DND-41 (cell line): ENCODE measurements at regions not wholly inside any gene's neighbourhood (a gene's known extent, or its start where the extent isn't known, plus 50 kb on each side); places are given as distances from the start of the nearest gene placed in this dataset.
"Not testable (repeated sequence)": the region's sequence is repeated elsewhere in the genome, so short reads cannot be mapped to it uniquely, and the experiment has no call there.

ENCODE experiments used
- ATAC-seq: fragments of 200-7000 bp; cut with Tn5 transposase; 3 replicates; pipeline ENCODE4 v1.9.1; 2021; ENCODE audit warnings: low read depth; ENCODE audit not compliant: insufficient read depth
- DNase-seq: peaks from one replicate; pipeline ENCODE4 v3.0.0-alpha.2; 2020
- H2AFZ ChIP-seq: 2 replicates; pipeline ENCODE4 v1.6.0; 2012; ENCODE audit warnings: low read depth, low read length
- H3K27ac ChIP-seq: 2 replicates; pipeline ENCODE4 v1.5.1; 2012; ENCODE audit warnings: low read length, inconsistent platforms
- H3K27me3 ChIP-seq: fragments of 200-600 bp; sonication (generic); 2 replicates; pipeline ENCODE4 v1.6.0; 2012; ENCODE audit warnings: low read length, mild to moderate bottlenecking, inconsistent platforms; ENCODE audit not compliant: insufficient read depth, poor library complexity
- H3K36me3 ChIP-seq: 2 replicates; pipeline ENCODE4 v1.5.1; 2012; ENCODE audit warnings: low read length, inconsistent platforms; ENCODE audit not compliant: insufficient read depth
- H3K4me1 ChIP-seq: 2 replicates; pipeline ENCODE4 v1.5.1; 2012; ENCODE audit warnings: mild to moderate bottlenecking, low read length; ENCODE audit not compliant: insufficient read depth
- H3K4me2 ChIP-seq: 2 replicates; pipeline ENCODE4 v1.6.0; 2012; ENCODE audit warnings: mild to moderate bottlenecking, moderate library complexity, low read length, inconsistent platforms; ENCODE audit not compliant: insufficient read depth
- H3K4me3 ChIP-seq, 2 experiments: fragments of 200-600 bp in 1 of 2; shearing (Covaris generic) in 1 of 2; 2 replicates each; pipeline ENCODE4 v1.5.1; 2012 to 2016; ENCODE audit warnings: inconsistent platforms in 2 of 2, low read length in 2 of 2, mild to moderate bottlenecking in 2 of 2, low read depth in 1 of 2, moderate library complexity in 1 of 2
- H3K79me2 ChIP-seq: 2 replicates; pipeline ENCODE4 v1.6.0; 2012; ENCODE audit warnings: low read length, inconsistent platforms; ENCODE audit not compliant: insufficient read depth
- H3K9ac ChIP-seq: 2 replicates; pipeline ENCODE4 v1.6.0; 2012; ENCODE audit warnings: low read depth, mild to moderate bottlenecking, inconsistent platforms, low read length, moderate library complexity
- H3K9me3 ChIP-seq: 2 replicates; pipeline ENCODE4 v1.5.1; 2012; ENCODE audit warnings: low read length, moderate library complexity, mild to moderate bottlenecking, inconsistent platforms; ENCODE audit not compliant: insufficient read depth, severe bottlenecking
- H4K20me1 ChIP-seq: 2 replicates; pipeline ENCODE4 v1.6.0; 2012; ENCODE audit warnings: low read length; ENCODE audit not compliant: insufficient read depth
- CTCF ChIP-seq: IDR thresholded peaks from 2 replicates; pipeline ENCODE4 v1.5.1; 2012; ENCODE audit warnings: borderline replicate concordance, low read length, moderate library complexity, mild to moderate bottlenecking; ENCODE audit not compliant: poor library complexity, severe bottlenecking; ENCODE audit errors: extremely low read depth
- EZH2 ChIP-seq: IDR thresholded peaks from 3 replicates; pipeline ENCODE4 v1.6.1; 2012; ENCODE audit warnings: borderline replicate concordance, low read depth, mild to moderate bottlenecking, moderate library complexity, low read length, inconsistent platforms; ENCODE audit not compliant: severe bottlenecking

DNA sequence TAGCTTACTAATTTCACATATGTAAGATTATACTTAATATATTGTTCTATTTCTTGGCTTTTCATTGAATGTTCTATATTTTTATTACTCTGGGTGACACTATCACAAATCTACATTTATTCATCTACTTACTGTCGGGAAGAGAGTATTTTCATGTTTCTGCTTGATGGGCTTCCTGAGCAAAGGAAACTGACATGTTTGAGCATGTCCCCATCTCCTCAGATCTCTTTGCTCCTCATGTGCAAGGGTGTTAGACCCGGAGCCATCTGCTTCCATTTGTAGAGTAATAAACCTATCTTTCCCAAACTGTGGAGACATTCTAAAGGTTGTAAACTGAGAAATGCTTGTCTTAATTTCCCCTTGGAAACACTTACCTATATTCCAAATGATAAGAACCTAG is 103.5 kb downstream of the LSMEM1 start:
- H3K27ac ChIP-seq: no peak overlapping the region
- no peak overlapping the region for H3K4me2 ChIP-seq
- no peaks in the 10 kb centered on the region for H3K79me2 ChIP-seq
- H3K36me3 ChIP-seq: no peaks in the 10 kb centered on the region
- H3K9me3 ChIP-seq: no peaks in the 10 kb centered on the region
- no peak overlapping the region for H2AFZ ChIP-seq
- H3K4me3 ChIP-seq: no peak overlapping the region
- H3K4me1 ChIP-seq: no peaks in the 10 kb centered on the region
- no peak overlapping the region for H3K9ac ChIP-seq
- no peak for ATAC-seq
- TF ChIP-seq EZH2: no peak
- TF ChIP-seq CTCF: no peak
- peaks cover 14% of the 10 kb centered on the region for H3K27me3 ChIP-seq
- no peaks in the 10 kb centered on the region for H4K20me1 ChIP-seq
- no peak for DNase-seq

DNA sequence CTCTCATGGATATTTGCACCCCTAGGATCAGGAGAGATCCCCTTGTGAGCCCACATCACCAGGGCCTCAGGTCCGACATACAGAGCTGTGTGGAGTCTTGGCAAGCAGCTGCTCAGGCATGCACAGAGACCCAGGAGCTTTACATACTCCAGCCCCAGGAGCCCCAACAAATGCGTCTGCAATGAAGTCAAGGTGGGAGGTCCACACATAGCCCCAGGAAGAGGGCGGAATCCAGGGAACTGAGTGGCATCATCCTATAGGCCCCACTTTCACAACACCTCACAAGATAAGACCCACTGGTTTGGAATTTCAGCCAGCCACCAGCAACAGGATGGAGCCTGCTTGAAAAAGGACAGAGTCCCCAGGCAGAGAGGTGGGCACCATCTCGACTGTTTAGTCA is 106.7 kb downstream of the LSMEM1 start:
- TF ChIP-seq CTCF (no peak), EZH2 (no peak)
- Histone ChIP-seq H3K36me3 (no peaks in the 10 kb centered on the region), H4K20me1 (no peaks in the 10 kb centered on the region), H3K27ac (no peak overlapping the region), H3K4me3 (no peak overlapping the region), H3K4me2 (no peak overlapping the region), H3K79me2 (no peaks in the 10 kb centered on the region), H3K4me1 (no peaks in the 10 kb centered on the region), H3K9ac (no peak overlapping the region), H3K27me3 (peaks cover 9% of the 10 kb centered on the region), H2AFZ (no peak overlapping the region), H3K9me3 (no peaks in the 10 kb centered on the region)
- ATAC-seq: no peak
- DNase-seq: no peak

DNA sequence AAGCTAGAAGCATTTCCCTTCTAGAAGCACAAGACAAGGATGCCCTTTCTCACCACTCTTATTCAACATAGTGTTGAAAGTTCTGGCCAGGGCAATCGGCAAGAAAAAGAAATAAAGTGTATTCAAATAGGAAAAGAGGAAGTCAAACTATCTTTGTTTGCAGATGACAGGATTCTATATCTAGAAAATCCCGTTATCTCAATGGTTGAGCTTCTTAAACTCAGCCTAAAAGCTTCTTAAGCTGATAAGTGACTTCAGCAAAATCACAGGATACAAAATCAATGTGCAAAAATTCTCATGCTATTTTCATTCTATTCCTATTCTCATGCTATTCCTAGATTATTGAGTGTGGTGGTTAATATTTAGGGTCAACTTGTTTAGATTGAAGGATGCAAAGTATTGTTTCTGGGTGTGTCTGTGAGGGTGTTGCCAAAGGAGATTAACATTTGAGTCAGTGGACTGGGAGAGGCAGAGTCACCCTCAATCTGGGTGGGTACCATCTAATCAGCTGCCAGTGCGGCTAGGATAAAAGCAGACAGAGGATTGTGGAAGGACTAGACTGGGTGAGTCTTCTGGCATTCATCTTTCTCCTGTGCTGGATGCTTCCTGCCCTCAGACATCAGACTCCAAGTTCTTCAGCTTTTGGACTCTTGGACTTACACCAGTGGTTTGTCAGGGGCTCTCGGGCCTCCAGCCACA is 111.9 kb downstream of the LSMEM1 start:
- not testable (repeated sequence) for H3K36me3 ChIP-seq, H3K4me3 ChIP-seq, H3K27me3 ChIP-seq, H3K9ac ChIP-seq, DNase-seq, H2AFZ ChIP-seq, H3K4me2 ChIP-seq, H3K79me2 ChIP-seq, H4K20me1 ChIP-seq, ATAC-seq, H3K27ac ChIP-seq, H3K9me3 ChIP-seq, H3K4me1 ChIP-seq

GRCh38 chr7:112594397-112594796 is 113.6 kb downstream of the LSMEM1 start:
- Histone ChIP-seq H3K4me1 (no peaks in the 10 kb centered on the region), H2AFZ (no peak overlapping the region), H3K27ac (no peak overlapping the region), H3K4me3 (no peak overlapping the region), H4K20me1 (no peaks in the 10 kb centered on the region), H3K4me2 (no peak overlapping the region), H3K36me3 (no peaks in the 10 kb centered on the region), H3K27me3 (no peaks in the 10 kb centered on the region), H3K79me2 (no peaks in the 10 kb centered on the region), H3K9ac (no peak overlapping the region), H3K9me3 (no peaks in the 10 kb centered on the region)
- ATAC-seq (no peak), DNase-seq (no peak)
- TF ChIP-seq EZH2: no peak
- TF ChIP-seq CTCF: no peak
